AG04450 (cell line): ENCODE measurements at regions not wholly inside any gene's neighbourhood (a gene's known extent, or its start where the extent isn't known, plus 50 kb on each side); places are given as distances from the start of the nearest gene placed in this dataset.

ENCODE experiments used
- CTCF ChIA-PET: fragments of 300-600, 350-600 bp; formaldehyde crosslinking; extraction: SDS; loops from one replicate; lab custom pipeline; 2022; ENCODE audit warnings: antibody characterized with exemption, inconsistent platforms; lab: Charles Lee
- POLR2A ChIA-PET: fragments of 350-600 bp; formaldehyde crosslinking; extraction: SDS; loops from one replicate; lab custom pipeline; 2021; ENCODE audit warnings: antibody characterized with exemption, inconsistent platforms; lab: Yijun Ruan, JAX
- DNase-seq: peaks from one replicate; pipeline ENCODE4 v3.0.0-alpha.2; 2011; ENCODE audit warnings: low read depth, low spot score
- H3K27ac ChIP-seq: one replicate; pipeline ENCODE4 v1.5.1; 2012; ENCODE audit warnings: low read depth, low read length, control low read depth
- H3K27me3 ChIP-seq: one replicate; pipeline ENCODE4 v1.6.0; 2012; ENCODE audit warnings: low read length; ENCODE audit not compliant: control insufficient read depth, insufficient read depth
- H3K4me3 ChIP-seq: 2 replicates; pipeline ENCODE4 v1.5.1; 2011; ENCODE audit warnings: mild to moderate bottlenecking, low read depth, low read length, control low read depth
- H3K9me3 ChIP-seq: 2 replicates; pipeline ENCODE4 v1.5.1; 2012; ENCODE audit warnings: low read length; ENCODE audit not compliant: control insufficient read depth, insufficient read depth
- TF ChIP-seq, protein P1 (sequence below): IDR thresholded peaks from 2 replicates; pipeline ENCODE4 v1.5.1; 2011; ENCODE audit warnings: low read depth, low read length, control low read depth, inconsistent platforms

DNA sequence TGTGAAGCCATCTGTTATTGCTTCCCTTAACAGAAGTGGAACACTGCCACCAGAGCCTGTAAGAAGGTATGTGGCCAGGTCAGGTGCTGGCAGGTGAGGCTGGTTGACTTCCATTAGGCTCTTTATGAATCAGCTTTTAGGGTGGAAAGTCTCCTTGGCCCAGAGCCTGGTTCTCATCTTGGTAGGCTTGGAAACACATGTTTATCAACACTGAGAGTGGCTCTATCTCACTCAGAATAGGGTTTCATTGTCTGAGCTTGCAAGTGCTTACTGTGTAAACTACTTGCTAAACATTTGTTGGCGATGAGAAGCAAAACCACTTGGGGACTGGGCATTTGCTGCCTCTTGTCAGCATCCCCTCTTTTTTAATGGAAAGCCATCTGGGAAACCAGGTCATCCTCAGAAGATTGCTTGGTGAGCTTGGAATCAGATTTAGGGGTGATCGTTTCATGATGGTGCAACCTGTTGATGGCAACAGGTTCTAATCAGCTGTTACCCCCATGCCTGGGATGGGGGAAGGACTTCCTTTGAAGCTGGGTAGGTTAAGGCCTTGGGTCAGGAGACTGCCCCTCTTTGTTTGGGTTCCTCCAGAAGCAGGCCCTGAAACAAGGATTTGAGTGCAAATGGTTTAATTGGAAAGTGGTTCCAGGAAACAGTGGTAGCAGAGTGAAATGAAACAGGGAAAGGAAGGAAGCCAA is 75.0 kb upstream of the AMPD3 start:
- no peak overlapping the region for H3K4me3 ChIP-seq
- CTCF ChIA-PET: interaction anchor here (0.9 to 3.4 kb wide), 3 partner anchors 12 to 26 kb away, joined by 3 to 17 read pairs (median 5); no protein-coding TSS in a partner anchor
- H3K27me3 ChIP-seq: no peaks in the 10 kb centered on the region
- 0 out of 2 replicates have a peak, but pooled peaks cover 2% of the 10 kb centered on the region for H3K9me3 ChIP-seq
- H3K27ac ChIP-seq: peak overlapping the region; percentile 32
- TF ChIP-seq, protein P1, sequence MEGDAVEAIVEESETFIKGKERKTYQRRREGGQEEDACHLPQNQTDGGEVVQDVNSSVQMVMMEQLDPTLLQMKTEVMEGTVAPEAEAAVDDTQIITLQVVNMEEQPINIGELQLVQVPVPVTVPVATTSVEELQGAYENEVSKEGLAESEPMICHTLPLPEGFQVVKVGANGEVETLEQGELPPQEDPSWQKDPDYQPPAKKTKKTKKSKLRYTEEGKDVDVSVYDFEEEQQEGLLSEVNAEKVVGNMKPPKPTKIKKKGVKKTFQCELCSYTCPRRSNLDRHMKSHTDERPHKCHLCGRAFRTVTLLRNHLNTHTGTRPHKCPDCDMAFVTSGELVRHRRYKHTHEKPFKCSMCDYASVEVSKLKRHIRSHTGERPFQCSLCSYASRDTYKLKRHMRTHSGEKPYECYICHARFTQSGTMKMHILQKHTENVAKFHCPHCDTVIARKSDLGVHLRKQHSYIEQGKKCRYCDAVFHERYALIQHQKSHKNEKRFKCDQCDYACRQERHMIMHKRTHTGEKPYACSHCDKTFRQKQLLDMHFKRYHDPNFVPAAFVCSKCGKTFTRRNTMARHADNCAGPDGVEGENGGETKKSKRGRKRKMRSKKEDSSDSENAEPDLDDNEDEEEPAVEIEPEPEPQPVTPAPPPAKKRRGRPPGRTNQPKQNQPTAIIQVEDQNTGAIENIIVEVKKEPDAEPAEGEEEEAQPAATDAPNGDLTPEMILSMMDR: no peak
- POLR2A ChIA-PET: interaction anchor here (1.3 kb wide), 1 partner anchor 14 kb away, joined by 5 read pairs; no protein-coding TSS in a partner anchor
- no peak for DNase-seq

DNA sequence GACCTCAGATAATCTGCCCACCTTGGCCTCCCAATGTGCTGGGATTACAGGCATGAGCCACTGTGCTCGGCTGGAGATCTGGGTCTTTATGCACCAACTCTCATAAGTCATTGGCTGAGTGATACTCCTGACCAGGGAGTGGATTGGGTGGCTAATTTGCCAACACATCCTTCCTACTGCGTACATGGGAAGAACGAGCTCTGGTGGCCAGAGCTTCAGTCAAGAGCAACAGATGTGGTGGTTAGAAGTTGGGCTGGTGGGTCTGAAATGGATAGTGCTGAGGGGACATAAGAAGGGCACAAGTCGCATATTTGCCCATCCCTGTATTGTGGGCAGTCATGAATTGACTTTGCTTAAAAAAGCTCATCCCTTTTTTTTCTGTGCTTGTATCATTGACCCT is 74.1 kb upstream of the AMPD3 start:
- no peak for DNase-seq
- TF ChIP-seq, protein P1: no peak
- Histone ChIP-seq H3K9me3 (0 out of 2 replicates have a peak, but pooled peaks cover 2% of the 10 kb centered on the region), H3K4me3 (no peak overlapping the region), H3K27me3 (no peaks in the 10 kb centered on the region), H3K27ac (no peak overlapping the region)
- POLR2A ChIA-PET: no interaction called here
- CTCF ChIA-PET: interaction anchor here (3.4 kb wide), 1 partner anchor 15 kb away, joined by 17 read pairs; no protein-coding TSS in a partner anchor

- ChIA-PET POLR2A (no interaction called here), CTCF (interaction anchor here (3.4 kb wide), 1 partner anchor 16 kb away, joined by 17 read pairs; no protein-coding TSS in a partner anchor)
- TF ChIP-seq, protein P1: no peak
- H3K27ac ChIP-seq: no peak overlapping the region
- no peak overlapping the region for H3K4me3 ChIP-seq
- DNase-seq: no peak
- H3K9me3 ChIP-seq: 0 out of 2 replicates have a peak, but pooled peaks cover 2% of the 10 kb centered on the region
- H3K27me3 ChIP-seq: no peaks in the 10 kb centered on the region
These were observed 73.3 kb upstream of the AMPD3 start for GRCh38 chr11:10381736-10382135.

DNA sequence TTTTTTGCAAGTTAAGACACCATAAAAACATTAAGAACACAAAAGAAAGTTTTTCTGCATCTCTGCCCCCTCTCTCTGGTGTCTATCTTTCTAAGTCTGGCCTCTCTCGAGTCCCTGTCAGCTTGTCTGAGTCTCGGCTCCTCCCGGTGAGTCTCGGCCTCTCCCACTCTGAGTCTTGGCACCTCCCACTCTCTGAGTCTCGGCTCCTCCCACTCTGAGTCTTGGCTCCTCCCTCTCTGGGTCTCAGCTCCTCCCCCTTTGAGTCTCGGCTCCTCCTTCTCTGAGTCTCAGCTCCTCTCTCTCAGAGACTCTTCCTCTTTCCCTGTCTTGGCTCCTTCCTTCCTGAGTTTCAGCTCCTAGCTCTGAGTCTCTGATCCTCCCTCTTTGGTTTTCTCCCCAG is 72.5 kb upstream of the AMPD3 start:
- TF ChIP-seq, protein P1: no peak
- Histone ChIP-seq H3K27ac (no peak overlapping the region), H3K27me3 (no peaks in the 10 kb centered on the region), H3K9me3 (0 out of 2 replicates have a peak, but pooled peaks cover 2% of the 10 kb centered on the region), H3K4me3 (no peak overlapping the region)
- CTCF ChIA-PET: interaction anchor here (1.2 kb wide), 1 partner anchor 16 kb away, joined by 3 read pairs; no protein-coding TSS in a partner anchor
- no peak for DNase-seq
- POLR2A ChIA-PET: no interaction called here

- no peaks in the 10 kb centered on the region for H3K27me3 ChIP-seq
- DNase-seq: no peak
- H3K9me3 ChIP-seq: 0 out of 2 replicates have a peak, but pooled peaks cover 2% of the 10 kb centered on the region
- TF ChIP-seq, protein P1: no peak
- no peak overlapping the region for H3K4me3 ChIP-seq
- POLR2A ChIA-PET: no interaction called here
- peak overlapping the region; percentile 11 for H3K27ac ChIP-seq
- CTCF ChIA-PET: no interaction called here
These were observed 69.4 kb upstream of the AMPD3 start for GRCh38 chr11:10385696-10386095.
